ENCODE measurements at regions not wholly inside any gene's neighbourhood (a gene's known extent, or its start where the extent isn't known, plus 50 kb on each side); places are given as distances from the start of the nearest gene placed in this dataset.

GRCh38 chr13:99042521-99043250, 64.8 kb upstream of the DOCK9 start:
- DNase-seq (ENCODE audit: low read depth in 1 of 2, low spot score in 2 of 2), result peak in 1 of 2 experiments; percentile 73
- Histone ChIP-seq H3K4me1 (replicated peaks) (peaks cover 49% of the 10 kb centered on the region), H3K4me3 (no peak overlapping the region), H3K9me3 (replicated peaks) (no peaks in the 10 kb centered on the region), H3K27me3 (replicated peaks) (no peaks in the 10 kb centered on the region), H3K27ac (no peak overlapping the region), H3K36me3 (no peaks in the 10 kb centered on the region)

- peak; percentile 90 to 93 for DNase-seq (ENCODE audit: low read depth in 1 of 2, low spot score in 2 of 2)
- H3K4me1 ChIP-seq (replicated peaks), result peaks cover 49% of the 10 kb centered on the region
- no peaks in the 10 kb centered on the region for H3K9me3 ChIP-seq (replicated peaks)
- no peak overlapping the region for H3K4me3 ChIP-seq
- H3K27ac ChIP-seq, result peak overlapping the region; percentile 74
- no peaks in the 10 kb centered on the region for H3K27me3 ChIP-seq (replicated peaks)
- no peaks in the 10 kb centered on the region for H3K36me3 ChIP-seq
Observed at GRCh38 chr13:99043831-99044231, 66.0 kb upstream of the DOCK9 start.

- no peaks in the 10 kb centered on the region for H3K9me3 ChIP-seq (replicated peaks)
- no peaks in the 10 kb centered on the region for H3K27me3 ChIP-seq (replicated peaks)
- H3K36me3 ChIP-seq, result no peaks in the 10 kb centered on the region
- peaks cover 49% of the 10 kb centered on the region for H3K4me1 ChIP-seq (replicated peaks)
- H3K4me3 ChIP-seq, result no peak overlapping the region
- peak overlapping the region; percentile 74 for H3K27ac ChIP-seq
- no peak for DNase-seq (ENCODE audit: low read depth in 1 of 2, low spot score in 2 of 2)
Observed at GRCh38 chr13:99044764-99045163, 66.9 kb upstream of the DOCK9 start.

GRCh38 chr13:99045396-99045795, 67.5 kb upstream of the DOCK9 start:
- peak overlapping the region; percentile 74 for H3K27ac ChIP-seq
- peak; percentile 97 to 100 for DNase-seq (ENCODE audit: low read depth in 1 of 2, low spot score in 2 of 2)
- H3K9me3 ChIP-seq (replicated peaks), result no peaks in the 10 kb centered on the region
- H3K36me3 ChIP-seq, result no peaks in the 10 kb centered on the region
- H3K4me1 ChIP-seq (replicated peaks), result peaks cover 49% of the 10 kb centered on the region
- no peak overlapping the region for H3K4me3 ChIP-seq
- no peaks in the 10 kb centered on the region for H3K27me3 ChIP-seq (replicated peaks)

- peak in 1 of 2 experiments; percentile 43 for DNase-seq (ENCODE audit: low read depth in 1 of 2, low spot score in 2 of 2)
- Histone ChIP-seq H3K4me1 (replicated peaks) (peaks cover 44% of the 10 kb centered on the region), H3K27ac (peak overlapping the region; percentile 74), H3K27me3 (replicated peaks) (no peaks in the 10 kb centered on the region), H3K4me3 (no peak overlapping the region), H3K36me3 (no peaks in the 10 kb centered on the region), H3K9me3 (replicated peaks) (no peaks in the 10 kb centered on the region)
Observed at GRCh38 chr13:99046851-99047250, 69.0 kb upstream of the DOCK9 start.

- no peak overlapping the region for H3K4me3 ChIP-seq
- no peaks in the 10 kb centered on the region for H3K27me3 ChIP-seq (replicated peaks)
- no peaks in the 10 kb centered on the region for H3K9me3 ChIP-seq (replicated peaks)
Observed at GRCh38 chr13:99050983-99051488, 73.2 kb upstream of the DOCK9 start.

GRCh38 chr13:99051768-99052455, 74.0 kb upstream of the DOCK9 start:
- H3K27ac ChIP-seq, result no peak overlapping the region
- H3K4me3 ChIP-seq, result no peak overlapping the region
- no peaks in the 10 kb centered on the region for H3K27me3 ChIP-seq (replicated peaks)
- H3K9me3 ChIP-seq (replicated peaks), result no peaks in the 10 kb centered on the region
- peak in 1 of 2 experiments; percentile 67 for DNase-seq (ENCODE audit: low read depth in 1 of 2, low spot score in 2 of 2)
- peaks cover 3% of the 10 kb centered on the region for H3K4me1 ChIP-seq (replicated peaks)
- no peaks in the 10 kb centered on the region for H3K36me3 ChIP-seq

More at GRCh38 chr13:99050983-99051488, 73.2 kb upstream of the DOCK9 start:
- Histone ChIP-seq H3K4me1 (replicated peaks) (peaks cover 12% of the 10 kb centered on the region), H3K27ac (no peak overlapping the region), H3K36me3 (no peaks in the 10 kb centered on the region)
- DNase-seq (ENCODE audit: low read depth in 1 of 2, low spot score in 2 of 2), result peak in 1 of 2 experiments; percentile 72

GRCh38 chr13:99053636-99054233, 75.9 kb upstream of the DOCK9 start:
- H3K9me3 ChIP-seq (replicated peaks), result no peaks in the 10 kb centered on the region
- H3K4me1 ChIP-seq (replicated peaks), result no peaks in the 10 kb centered on the region
- H3K36me3 ChIP-seq, result no peaks in the 10 kb centered on the region
- no peak overlapping the region for H3K4me3 ChIP-seq
- peak in 1 of 2 experiments; percentile 61 for DNase-seq (ENCODE audit: low read depth in 1 of 2, low spot score in 2 of 2)
- H3K27me3 ChIP-seq (replicated peaks), result no peaks in the 10 kb centered on the region
- no peak overlapping the region for H3K27ac ChIP-seq

GRCh38 chr13:99055281-99055680, 77.4 kb upstream of the DOCK9 start:
- Histone ChIP-seq H3K36me3 (no peaks in the 10 kb centered on the region), H3K4me3 (no peak overlapping the region), H3K27me3 (replicated peaks) (no peaks in the 10 kb centered on the region), H3K27ac (no peak overlapping the region), H3K4me1 (replicated peaks) (no peaks in the 10 kb centered on the region), H3K9me3 (replicated peaks) (no peaks in the 10 kb centered on the region)
- peak in 1 of 2 experiments; percentile 71 for DNase-seq (ENCODE audit: low read depth in 1 of 2, low spot score in 2 of 2)

- H3K27ac ChIP-seq, result no peak overlapping the region
- no peaks in the 10 kb centered on the region for H3K9me3 ChIP-seq (replicated peaks)
- H3K36me3 ChIP-seq, result no peaks in the 10 kb centered on the region
- no peak overlapping the region for H3K4me3 ChIP-seq
- peak in 1 of 2 experiments; percentile 44 for DNase-seq (ENCODE audit: low read depth in 1 of 2, low spot score in 2 of 2)
- H3K27me3 ChIP-seq (replicated peaks), result no peaks in the 10 kb centered on the region
- no peaks in the 10 kb centered on the region for H3K4me1 ChIP-seq (replicated peaks)
Observed at GRCh38 chr13:99055735-99056134, 77.9 kb upstream of the DOCK9 start.

GRCh38 chr13:99056381-99057014, 78.6 kb upstream of the DOCK9 start:
- Histone ChIP-seq H3K36me3 (no peaks in the 10 kb centered on the region), H3K4me3 (no peak overlapping the region), H3K9me3 (replicated peaks) (no peaks in the 10 kb centered on the region), H3K4me1 (replicated peaks) (no peaks in the 10 kb centered on the region), H3K27me3 (replicated peaks) (no peaks in the 10 kb centered on the region), H3K27ac (no peak overlapping the region)
- DNase-seq (ENCODE audit: low read depth in 1 of 2, low spot score in 2 of 2), result peak in 1 of 2 experiments; percentile 66

GRCh38 chr13:99057310-99057975, 79.6 kb upstream of the DOCK9 start:
- DNase-seq (ENCODE audit: low read depth in 1 of 2, low spot score in 2 of 2), result peak in 1 of 2 experiments; percentile 43
- peaks cover 5% of the 10 kb centered on the region for H3K4me1 ChIP-seq (replicated peaks)
- no peak overlapping the region for H3K4me3 ChIP-seq
- no peak overlapping the region for H3K27ac ChIP-seq
- H3K36me3 ChIP-seq, result no peaks in the 10 kb centered on the region
- H3K27me3 ChIP-seq (replicated peaks), result no peaks in the 10 kb centered on the region
- H3K9me3 ChIP-seq (replicated peaks), result no peaks in the 10 kb centered on the region
